T-helper 17 cell (primary cell): ENCODE measurements at regions not wholly inside any gene's neighbourhood (a gene's known extent, or its start where the extent isn't known, plus 50 kb on each side); places are given as distances from the start of the nearest gene placed in this dataset.

ENCODE experiments used
- ATAC-seq: fragments of 150-1000 bp; cut with Tn5 transposase; 2 replicates; pipeline ENCODE4 v1.10.0; 2021; ENCODE audit warnings: mild to moderate bottlenecking, moderate library complexity
- DNase-seq, 3 donors: peaks; one replicate each; pipeline versions ENCODE4 v3.0.0 to v3.0.0-alpha.2; 2020 to 2021
- H3K9me3 ChIP-seq: one replicate; pipeline ENCODE4 v1.7.0; 2013; ENCODE audit warnings: low read length, mild to moderate bottlenecking; ENCODE audit not compliant: control insufficient read depth, poor library complexity, severe bottlenecking
- H3K27ac Mint-ChIP-seq: one replicate; pipeline ENCODE4 v1.8.0; 2022; ENCODE audit warnings: mild to moderate bottlenecking, moderate library complexity, mixed read lengths
- H3K27me3 Mint-ChIP-seq: one replicate; pipeline ENCODE4 v1.8.0; 2022; ENCODE audit warnings: mixed read lengths
- H3K36me3 Mint-ChIP-seq: one replicate; pipeline ENCODE4 v1.8.0; 2022; ENCODE audit warnings: low read depth, mixed read lengths
- H3K4me1 Mint-ChIP-seq: one replicate; pipeline ENCODE4 v1.8.0; 2022; ENCODE audit warnings: mild to moderate bottlenecking, mixed read lengths
- H3K4me3 Mint-ChIP-seq: one replicate; pipeline ENCODE4 v1.8.0; 2022; ENCODE audit warnings: mild to moderate bottlenecking, moderate library complexity, mixed read lengths

- H3K9me3 ChIP-seq, result no peaks in the 10 kb centered on the region
- no peaks in the 10 kb centered on the region for H3K36me3 Mint-ChIP-seq
- H3K27me3 Mint-ChIP-seq, result peaks cover 6% of the 10 kb centered on the region
- H3K4me1 Mint-ChIP-seq, result no peaks in the 10 kb centered on the region
- DNase-seq, result no peak
- H3K4me3 Mint-ChIP-seq, result no peak overlapping the region
- ATAC-seq, result no peak
- no peak overlapping the region for H3K27ac Mint-ChIP-seq
These were observed 232.8 kb downstream of the GLI2 start for GRCh38 chr2:120968307-120969015.

- no peak overlapping the region for H3K27ac Mint-ChIP-seq
- H3K4me3 Mint-ChIP-seq, result no peak overlapping the region
- ATAC-seq (no peak), DNase-seq (no peak)
- H3K9me3 ChIP-seq, result no peaks in the 10 kb centered on the region
- H3K27me3 Mint-ChIP-seq, result peaks cover 1% of the 10 kb centered on the region
- no peaks in the 10 kb centered on the region for H3K36me3 Mint-ChIP-seq
- H3K4me1 Mint-ChIP-seq, result no peaks in the 10 kb centered on the region
These were observed 234.1 kb downstream of the GLI2 start for GRCh38 chr2:120969613-120970355.

GRCh38 chr2:120971866-120972265 lies 236.2 kb downstream of the GLI2 start:
- Mint-ChIP-seq H3K4me3 (no peak overlapping the region), H3K27ac (no peak overlapping the region), H3K27me3 (no peaks in the 10 kb centered on the region), H3K4me1 (no peaks in the 10 kb centered on the region), H3K36me3 (no peaks in the 10 kb centered on the region)
- ATAC-seq (no peak), DNase-seq (no peak)
- no peaks in the 10 kb centered on the region for H3K9me3 ChIP-seq

GRCh38 chr2:120972286-120972685 lies 236.6 kb downstream of the GLI2 start:
- ATAC-seq (no peak), DNase-seq (no peak)
- no peak overlapping the region for H3K4me3 Mint-ChIP-seq
- no peaks in the 10 kb centered on the region for H3K9me3 ChIP-seq
- no peaks in the 10 kb centered on the region for H3K27me3 Mint-ChIP-seq
- no peaks in the 10 kb centered on the region for H3K36me3 Mint-ChIP-seq
- H3K27ac Mint-ChIP-seq, result no peak overlapping the region
- H3K4me1 Mint-ChIP-seq, result no peaks in the 10 kb centered on the region

- no peaks in the 10 kb centered on the region for H3K36me3 Mint-ChIP-seq
- H3K4me3 Mint-ChIP-seq, result no peak overlapping the region
- no peaks in the 10 kb centered on the region for H3K27me3 Mint-ChIP-seq
- no peaks in the 10 kb centered on the region for H3K9me3 ChIP-seq
- ATAC-seq, result no peak
- DNase-seq, result no peak
- no peak overlapping the region for H3K27ac Mint-ChIP-seq
- H3K4me1 Mint-ChIP-seq, result no peaks in the 10 kb centered on the region
These were observed 237.5 kb downstream of the GLI2 start for GRCh38 chr2:120973196-120973595.

- H3K9me3 ChIP-seq, result no peaks in the 10 kb centered on the region
- Mint-ChIP-seq H3K36me3 (no peaks in the 10 kb centered on the region), H3K4me1 (no peaks in the 10 kb centered on the region), H3K4me3 (no peak overlapping the region), H3K27me3 (no peaks in the 10 kb centered on the region), H3K27ac (no peak overlapping the region)
- DNase-seq (no peak), ATAC-seq (no peak)
These were observed 239.3 kb downstream of the GLI2 start for GRCh38 chr2:120974950-120975349.

- H3K27me3 Mint-ChIP-seq, result no peaks in the 10 kb centered on the region
- no peak overlapping the region for H3K4me3 Mint-ChIP-seq
- ATAC-seq (no peak), DNase-seq (no peak)
- no peaks in the 10 kb centered on the region for H3K36me3 Mint-ChIP-seq
- no peaks in the 10 kb centered on the region for H3K4me1 Mint-ChIP-seq
- no peaks in the 10 kb centered on the region for H3K9me3 ChIP-seq
- no peak overlapping the region for H3K27ac Mint-ChIP-seq
These were observed 241.0 kb downstream of the GLI2 start for GRCh38 chr2:120976501-120977307.

- no peak overlapping the region for H3K27ac Mint-ChIP-seq
These were observed 242.1 kb downstream of the GLI2 start for GRCh38 chr2:120977582-120978358.

GRCh38 chr2:120978359-120979050 lies 242.8 kb downstream of the GLI2 start:
- Mint-ChIP-seq H3K27me3 (peaks cover 4% of the 10 kb centered on the region), H3K4me1 (no peaks in the 10 kb centered on the region), H3K36me3 (no peaks in the 10 kb centered on the region), H3K4me3 (no peak overlapping the region), H3K27ac (no peak overlapping the region)
- ATAC-seq (no peak), DNase-seq (no peak)
- H3K9me3 ChIP-seq, result no peaks in the 10 kb centered on the region

More at GRCh38 chr2:120977582-120978358, 242.1 kb downstream of the GLI2 start:
- DNase-seq (no peak), ATAC-seq (no peak)
- Mint-ChIP-seq H3K27me3 (no peaks in the 10 kb centered on the region), H3K4me3 (no peak overlapping the region), H3K36me3 (no peaks in the 10 kb centered on the region), H3K4me1 (no peaks in the 10 kb centered on the region)
- H3K9me3 ChIP-seq, result no peaks in the 10 kb centered on the region

GRCh38 chr2:120979398-120979797 lies 243.7 kb downstream of the GLI2 start:
- no peak overlapping the region for H3K27ac Mint-ChIP-seq
- H3K4me1 Mint-ChIP-seq, result no peaks in the 10 kb centered on the region
- DNase-seq (no peak), ATAC-seq (no peak)
- H3K9me3 ChIP-seq, result no peaks in the 10 kb centered on the region
- peaks cover 5% of the 10 kb centered on the region for H3K27me3 Mint-ChIP-seq
- no peaks in the 10 kb centered on the region for H3K36me3 Mint-ChIP-seq
- no peak overlapping the region for H3K4me3 Mint-ChIP-seq

- ATAC-seq (no peak), DNase-seq (no peak)
- Mint-ChIP-seq H3K36me3 (no peaks in the 10 kb centered on the region), H3K4me3 (no peak overlapping the region), H3K4me1 (no peaks in the 10 kb centered on the region), H3K27me3 (peaks cover 5% of the 10 kb centered on the region), H3K27ac (no peak overlapping the region)
- H3K9me3 ChIP-seq, result no peaks in the 10 kb centered on the region
These were observed 244.3 kb downstream of the GLI2 start for GRCh38 chr2:120979921-120980320.

GRCh38 chr2:120981443-120981842 lies 245.8 kb downstream of the GLI2 start:
- Mint-ChIP-seq H3K4me3 (no peak overlapping the region), H3K36me3 (no peaks in the 10 kb centered on the region), H3K27me3 (peaks cover 5% of the 10 kb centered on the region), H3K27ac (no peak overlapping the region), H3K4me1 (no peaks in the 10 kb centered on the region)
- DNase-seq (no peak), ATAC-seq (no peak)
- H3K9me3 ChIP-seq, result no peaks in the 10 kb centered on the region
